Left lung (tissue), 4 donors: ENCODE measurements at regions not wholly inside any gene's neighbourhood (a gene's known extent, or its start where the extent isn't known, plus 50 kb on each side); places are given as distances from the start of the nearest gene placed in this dataset.
"Not testable (repeated sequence)": the region's sequence is repeated elsewhere in the genome, so short reads cannot be mapped to it uniquely, and the experiment has no call there.

Experiments used
- ATAC-seq: fragments of 200-7000 bp; cut with Tn5 transposase; one replicate; pipeline ENCODE4 v1.9.1; 2020; ENCODE audit warnings: moderate library complexity
- DNase-seq, 4 donors: peaks; one replicate each; pipeline ENCODE4 v3.0.0-alpha.2; 2013 to 2020
- H3K27ac ChIP-seq, 2 donors: fragments of 200-600 bp; sonication (generic) in 1 of 2; one replicate each; pipeline versions ENCODE4 v1.5.0 to v1.8.0; 2020 to 2021
- H3K27me3 ChIP-seq, 2 donors: fragments of 200-600 bp; sonication (generic) in 1 of 2; one replicate each; pipeline versions ENCODE4 v1.5.0 to v1.8.0; 2020 to 2021
- H3K36me3 ChIP-seq, 2 donors: fragments of 200-600 bp; sonication (generic) in 1 of 2; one replicate each; pipeline versions ENCODE4 v1.5.0 to v1.8.0; 2020 to 2021
- H3K4me1 ChIP-seq, 2 donors: fragments of 200-600 bp; one replicate each; pipeline ENCODE4 v1.8.0; 2021
- H3K4me3 ChIP-seq, 2 donors: fragments of 200-600 bp; sonication (generic) in 1 of 2; one replicate each; pipeline versions ENCODE4 v1.5.0 to v1.8.0; 2020 to 2021; ENCODE audit warnings: mild to moderate bottlenecking in 1 of 2
- H3K9me3 ChIP-seq, 2 donors: fragments of 200-600 bp; sonication (generic) in 1 of 2; one replicate each; pipeline versions ENCODE4 v1.5.0 to v1.8.0; 2020 to 2021
- intact Hi-C, 2 donors: fragments of 100-400 bp; cut with DNase I; formaldehyde crosslinking; loops; one replicate each; pipeline versions ENCODE4 v1.11.2 to v1.14.2; 2022
- TF ChIP-seq, protein P1 (sequence below), 2 donors: fragments of 200-600 bp; sonication (generic) in 1 of 2; IDR thresholded peaks; one replicate each; pipeline versions ENCODE4 v1.5.0 to v1.8.0; 2021; ENCODE audit warnings: antibody characterized with exemption in 2 of 2
- donor health status: DM: no; HTN: yes; CAD: no.
- donor health status: DM: no; HTN: no; CAD: no.

GRCh38 chr12:128111951-128112350 is 155.0 kb upstream of the TMEM132C start:
- no peaks in the 10 kb centered on the region for H3K36me3 ChIP-seq
- TF ChIP-seq, protein P1, sequence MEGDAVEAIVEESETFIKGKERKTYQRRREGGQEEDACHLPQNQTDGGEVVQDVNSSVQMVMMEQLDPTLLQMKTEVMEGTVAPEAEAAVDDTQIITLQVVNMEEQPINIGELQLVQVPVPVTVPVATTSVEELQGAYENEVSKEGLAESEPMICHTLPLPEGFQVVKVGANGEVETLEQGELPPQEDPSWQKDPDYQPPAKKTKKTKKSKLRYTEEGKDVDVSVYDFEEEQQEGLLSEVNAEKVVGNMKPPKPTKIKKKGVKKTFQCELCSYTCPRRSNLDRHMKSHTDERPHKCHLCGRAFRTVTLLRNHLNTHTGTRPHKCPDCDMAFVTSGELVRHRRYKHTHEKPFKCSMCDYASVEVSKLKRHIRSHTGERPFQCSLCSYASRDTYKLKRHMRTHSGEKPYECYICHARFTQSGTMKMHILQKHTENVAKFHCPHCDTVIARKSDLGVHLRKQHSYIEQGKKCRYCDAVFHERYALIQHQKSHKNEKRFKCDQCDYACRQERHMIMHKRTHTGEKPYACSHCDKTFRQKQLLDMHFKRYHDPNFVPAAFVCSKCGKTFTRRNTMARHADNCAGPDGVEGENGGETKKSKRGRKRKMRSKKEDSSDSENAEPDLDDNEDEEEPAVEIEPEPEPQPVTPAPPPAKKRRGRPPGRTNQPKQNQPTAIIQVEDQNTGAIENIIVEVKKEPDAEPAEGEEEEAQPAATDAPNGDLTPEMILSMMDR (IDR thresholded peaks at IDR 0.05): no peak
- ATAC-seq: no peak
- DNase-seq: no peak
- H3K4me1 ChIP-seq: no peaks in the 10 kb centered on the region
- H3K4me3 ChIP-seq: no peak overlapping the region
- H3K27me3 ChIP-seq: no peaks in the 10 kb centered on the region
- H3K9me3 ChIP-seq: peaks cover 0 to 3% of the 10 kb centered on the region in 2 donors
- H3K27ac ChIP-seq: no peak overlapping the region
- intact Hi-C loops: no loop called here

DNA sequence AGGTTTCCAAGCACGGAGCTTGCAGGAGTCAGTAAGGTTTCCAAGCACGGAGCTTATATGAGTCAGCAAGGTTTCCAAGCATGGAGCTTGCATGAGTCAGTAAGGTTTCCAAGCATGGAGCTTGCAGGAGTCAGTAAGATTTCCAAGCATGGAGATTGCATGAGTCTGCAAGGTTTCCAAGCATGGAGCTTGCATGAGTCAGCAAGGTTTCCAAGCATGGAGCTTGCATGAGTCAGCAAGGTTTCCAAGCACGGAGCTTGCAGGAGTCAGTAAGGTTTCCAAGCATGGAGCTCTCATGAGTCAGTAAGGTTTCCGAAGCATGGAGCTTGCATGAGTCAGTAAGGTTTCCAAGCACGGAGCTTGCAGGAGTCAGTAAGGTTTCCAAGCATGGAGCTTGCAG is 153.7 kb upstream of the TMEM132C start:
- H3K4me1 ChIP-seq, ATAC-seq, H3K9me3 ChIP-seq, DNase-seq, intact Hi-C loops, H3K27me3 ChIP-seq, H3K27ac ChIP-seq, H3K4me3 ChIP-seq, H3K36me3 ChIP-seq: not testable (repeated sequence)

DNA sequence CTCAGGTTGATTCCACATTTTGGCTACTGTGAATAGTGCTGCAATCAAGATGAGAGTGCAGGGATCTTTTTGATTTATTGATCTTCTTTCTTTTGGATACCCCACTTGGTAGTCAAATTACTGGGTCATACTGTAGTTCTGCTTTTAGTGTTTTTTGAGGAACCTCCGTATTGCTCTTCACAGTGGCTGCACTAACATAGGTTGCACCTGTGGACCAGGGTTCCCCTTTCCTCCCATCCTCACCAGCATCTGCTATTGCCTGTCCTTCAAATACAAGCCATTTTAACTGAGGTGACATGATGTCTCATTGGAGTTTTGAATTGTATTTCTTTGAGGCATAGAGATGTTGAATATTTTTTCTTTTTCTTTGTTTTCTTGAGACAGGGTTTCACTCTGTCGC is 152.5 kb upstream of the TMEM132C start:
- H3K27ac ChIP-seq: no peak overlapping the region
- no peak overlapping the region for H3K4me3 ChIP-seq
- no peaks in the 10 kb centered on the region for H3K27me3 ChIP-seq
- no peak for DNase-seq
- no peaks in the 10 kb centered on the region for H3K4me1 ChIP-seq
- TF ChIP-seq, protein P1 (IDR thresholded peaks at IDR 0.05): no peak
- intact Hi-C loops: no loop called here
- peaks cover 0 to 8% of the 10 kb centered on the region in 2 donors for H3K9me3 ChIP-seq
- ATAC-seq: no peak
- H3K36me3 ChIP-seq: no peaks in the 10 kb centered on the region

GRCh38 chr12:128116537-128116936 is 150.4 kb upstream of the TMEM132C start:
- TF ChIP-seq, protein P1 (IDR thresholded peaks at IDR 0.05): no peak
- Histone ChIP-seq H3K27me3 (no peaks in the 10 kb centered on the region), H3K4me1 (no peaks in the 10 kb centered on the region), H3K9me3 (peaks cover 0 to 10% of the 10 kb centered on the region in 2 donors), H3K27ac (no peak overlapping the region), H3K36me3 (no peaks in the 10 kb centered on the region), H3K4me3 (no peak overlapping the region)
- intact Hi-C loops: no loop called here
- no peak for ATAC-seq
- no peak for DNase-seq

DNA sequence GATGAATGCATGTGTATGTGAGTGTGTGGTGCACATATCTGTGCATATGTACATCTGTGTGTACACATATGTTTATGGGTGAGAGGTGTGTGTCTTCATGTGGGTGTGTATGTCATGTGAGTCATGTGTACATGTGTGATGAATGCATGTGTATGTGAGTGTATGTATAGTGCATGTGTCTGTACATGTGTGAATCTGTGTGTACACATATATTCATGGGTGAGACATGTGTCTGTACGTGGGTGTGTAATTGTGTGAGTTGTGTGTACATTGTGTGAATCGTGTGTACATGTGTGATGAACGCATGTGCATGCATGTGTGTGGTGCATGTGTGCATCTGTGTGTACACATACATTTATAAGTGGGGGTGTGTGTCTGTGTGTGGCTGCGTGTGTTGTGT is 146.9 kb upstream of the TMEM132C start:
- intact Hi-C loops: no loop called here
- H3K27me3 ChIP-seq: no peaks in the 10 kb centered on the region
- ATAC-seq (no peak), DNase-seq (no peak)
- H3K36me3 ChIP-seq: no peaks in the 10 kb centered on the region
- TF ChIP-seq, protein P1 (IDR thresholded peaks at IDR 0.05): no peak
- no peak overlapping the region for H3K4me3 ChIP-seq
- peaks cover 0 to 7% of the 10 kb centered on the region in 2 donors for H3K9me3 ChIP-seq
- H3K4me1 ChIP-seq: no peaks in the 10 kb centered on the region
- H3K27ac ChIP-seq: no peak overlapping the region

DNA sequence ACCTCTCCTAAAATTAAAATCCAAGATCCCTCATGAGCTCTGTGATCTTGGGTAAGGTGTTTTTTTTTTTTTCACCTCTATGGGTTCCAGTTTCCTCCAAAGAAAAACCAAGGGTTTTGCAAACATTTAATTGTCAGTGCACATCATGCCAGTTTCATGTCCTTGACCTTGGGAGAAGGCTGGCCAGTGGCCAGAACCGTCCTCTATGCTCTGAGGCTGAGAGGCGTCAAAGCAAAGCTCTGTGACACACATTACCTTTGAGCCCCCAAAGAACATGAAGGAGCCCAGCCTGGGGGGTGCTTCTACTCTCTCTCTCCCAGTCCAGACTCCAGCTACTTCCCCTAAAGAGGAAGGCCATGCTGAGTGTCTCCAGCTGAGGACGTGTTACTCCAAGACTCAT is 145.5 kb upstream of the TMEM132C start:
- H3K36me3 ChIP-seq: no peaks in the 10 kb centered on the region
- H3K27me3 ChIP-seq: no peaks in the 10 kb centered on the region
- peaks cover 0 to 7% of the 10 kb centered on the region in 2 donors for H3K9me3 ChIP-seq
- H3K27ac ChIP-seq: no peak overlapping the region
- no peak for DNase-seq
- TF ChIP-seq, protein P1 (IDR thresholded peaks at IDR 0.05): no peak
- no peaks in the 10 kb centered on the region for H3K4me1 ChIP-seq
- intact Hi-C loops: no loop called here
- no peak overlapping the region for H3K4me3 ChIP-seq
- ATAC-seq: no peak
